GM23338 (cell line): ENCODE measurements at regions not wholly inside any gene's neighbourhood (a gene's known extent, or its start where the extent isn't known, plus 50 kb on each side); places are given as distances from the start of the nearest gene placed in this dataset.
A peak's percentile ranks its signal among the peaks of the same experiment; 100 is the strongest.

Experiments used
- ATAC-seq: fragments of 200-7000 bp; cut with Tn5 transposase; 3 replicates; pipeline ENCODE4 v1.9.1; 2020
- DNase-seq: peaks from one replicate; pipeline ENCODE4 v3.0.0-alpha.2; 2015; ENCODE audit warnings: low spot score
- H2AFZ ChIP-seq: fragments of 200-600 bp; sonication (generic); 2 replicates; pipeline ENCODE4 v1.8.0; 2016; ENCODE audit warnings: antibody characterized with exemption, mild to moderate bottlenecking, moderate library complexity
- H3F3A ChIP-seq: fragments of 200-600 bp; sonication (generic); replicated peaks from 2 replicates; pipeline ENCODE4 v1.8.0; 2017; ENCODE audit warnings: antibody characterized with exemption, mixed run types, low read depth
- H3K27ac ChIP-seq: fragments of 200-600 bp; sonication (generic); 2 replicates; pipeline ENCODE4 v1.6.1; 2016; ENCODE audit warnings: low read depth
- H3K27me3 ChIP-seq: fragments of 200-600 bp; sonication (generic); 2 replicates; pipeline ENCODE4 v1.8.0; 2016; ENCODE audit warnings: mild to moderate bottlenecking, mixed run types, moderate library complexity; ENCODE audit not compliant: insufficient read depth
- H3K36me3 ChIP-seq: fragments of 200-600 bp; sonication (generic); 2 replicates; pipeline ENCODE4 v1.8.0; 2016; ENCODE audit warnings: mild to moderate bottlenecking; ENCODE audit not compliant: insufficient read depth
- H3K4me1 ChIP-seq: fragments of 200-600 bp; sonication (generic); 2 replicates; pipeline ENCODE4 v1.8.0; 2016; ENCODE audit warnings: mild to moderate bottlenecking, moderate library complexity; ENCODE audit not compliant: insufficient read depth
- H3K4me2 ChIP-seq: fragments of 200-600 bp; sonication (generic); 2 replicates; pipeline ENCODE4 v1.7.1; 2017; ENCODE audit warnings: mixed run types
- H3K4me3 ChIP-seq: fragments of 200-600 bp; sonication (generic); 2 replicates; pipeline ENCODE4 v1.6.1; 2016; ENCODE audit warnings: mixed run types
- H3K79me2 ChIP-seq: fragments of 200-600 bp; sonication (generic); replicated peaks from 2 replicates; pipeline ENCODE4 v1.8.0; 2017; ENCODE audit warnings: mild to moderate bottlenecking; ENCODE audit not compliant: insufficient read depth
- H3K9me2 ChIP-seq: fragments of 200-600 bp; sonication (generic); 2 replicates; pipeline ENCODE4 v1.8.0; 2017; ENCODE audit not compliant: insufficient read depth
- H4K20me1 ChIP-seq: fragments of 200-600 bp; sonication (generic); replicated peaks from 2 replicates; pipeline ENCODE4 v1.8.0; 2017; ENCODE audit warnings: mild to moderate bottlenecking; ENCODE audit not compliant: insufficient read depth
- H3K27ac Mint-ChIP-seq: 2 replicates; pipeline ENCODE4 v1.8.0; 2020; ENCODE audit warnings: inconsistent platforms, mild to moderate bottlenecking, moderate library complexity, mixed read lengths
- H3K27me3 Mint-ChIP-seq: 3 replicates; pipeline ENCODE4 v1.8.0; 2022; ENCODE audit warnings: low read depth, mild to moderate bottlenecking, moderate library complexity, mixed read lengths, inconsistent platforms; ENCODE audit not compliant: insufficient read depth, poor library complexity
- H3K36me3 Mint-ChIP-seq: 3 replicates; pipeline ENCODE4 v1.8.0; 2021; ENCODE audit warnings: low read depth, mild to moderate bottlenecking, inconsistent platforms, moderate library complexity, mixed read lengths
- H3K4me1 Mint-ChIP-seq: 3 replicates; pipeline ENCODE4 v1.8.0; 2020; ENCODE audit warnings: mild to moderate bottlenecking, inconsistent platforms, mixed read lengths
- H3K4me3 Mint-ChIP-seq: 3 replicates; pipeline ENCODE4 v1.8.0; 2021; ENCODE audit warnings: moderate library complexity, mild to moderate bottlenecking, inconsistent platforms, mixed read lengths
- H3K9me3 Mint-ChIP-seq: 3 replicates; pipeline ENCODE4 v1.8.0; 2020; ENCODE audit warnings: moderate library complexity, mild to moderate bottlenecking, inconsistent platforms, mixed read lengths
- CREB1 ChIP-seq: fragments of 250-450 bp; sonication (Bioruptor Pico); IDR thresholded peaks from 2 replicates; pipeline ENCODE4 v1.5.0; 2020; ENCODE audit warnings: low read depth, mild to moderate bottlenecking, moderate library complexity
- CTCF ChIP-seq, 2 experiments: fragments of 200-600 bp in 1 of 2; sonication (generic) in 1 of 2; conservative IDR thresholded peaks; 2 replicates each; pipeline versions ENCODE4 v1.5.1 to v1.6.1; 2016 to 2017; ENCODE audit warnings: antibody characterized with exemption in 2 of 2, low read depth in 2 of 2, mild to moderate bottlenecking in 2 of 2, moderate library complexity in 1 of 2
- EZH2 ChIP-seq: fragments of 200-600 bp; sonication (generic); IDR thresholded peaks from one replicate; pipeline ENCODE4 v1.8.0; 2017; ENCODE audit warnings: antibody characterized with exemption, mild to moderate bottlenecking, low read depth; ENCODE audit not compliant: unreplicated experiment
- EZH2phosphoT487 ChIP-seq: fragments of 200-600 bp; sonication (generic); IDR thresholded peaks from one replicate; pipeline ENCODE4 v1.8.1; 2018; ENCODE audit warnings: antibody characterized with exemption; ENCODE audit not compliant: unreplicated experiment
- NANOG ChIP-seq: IDR thresholded peaks from 2 replicates; pipeline ENCODE4 v1.6.1; 2016; ENCODE audit warnings: antibody characterized with exemption, borderline replicate concordance
- REST ChIP-seq: IDR thresholded peaks from one replicate; pipeline ENCODE4 v1.6.1; 2018; ENCODE audit warnings: antibody characterized with exemption; ENCODE audit not compliant: unreplicated experiment
- STAT1 ChIP-seq: IDR thresholded peaks from one replicate; pipeline ENCODE4 v1.6.1; 2016; ENCODE audit warnings: antibody characterized with exemption; ENCODE audit not compliant: unreplicated experiment
- ZNF114 ChIP-seq: fragments of 250-450 bp; sonication (Bioruptor Pico); IDR thresholded peaks from 2 replicates; pipeline ENCODE4 v1.5.0; 2020; ENCODE audit warnings: mild to moderate bottlenecking, moderate library complexity
- ZNF331 ChIP-seq: fragments of 250-450 bp; sonication (Bioruptor Pico); IDR thresholded peaks from 2 replicates; pipeline ENCODE4 v1.5.0; 2020; ENCODE audit warnings: low read depth, mild to moderate bottlenecking, moderate library complexity
- ZNF462 ChIP-seq: fragments of 250-450 bp; sonication (Bioruptor Pico); IDR thresholded peaks from 2 replicates; pipeline ENCODE4 v1.5.0; 2020; ENCODE audit warnings: mild to moderate bottlenecking, moderate library complexity
- TF ChIP-seq, protein P1 (sequence below): IDR thresholded peaks from 2 replicates; pipeline ENCODE4 v1.6.1; 2016; ENCODE audit warnings: antibody characterized with exemption

GRCh38 chr4:159582685-159583084, 479.8 kb downstream of the RAPGEF2 start (continued):
- TF ChIP-seq EZH2 (no peak), CTCF (conservative IDR thresholded peaks at IDR 0.05; ENCODE audit: low read depth in 2 of 2) (no peak), REST (no peak), STAT1 (no peak), ZNF114 (no peak), ZNF331 (CRISPR knock-in tag) (no peak), NANOG (no peak), CREB1 (CRISPR knock-in tag) (no peak), EZH2phosphoT487 (no peak)

GRCh38 chr4:159592898-159593556, 490.1 kb downstream of the RAPGEF2 start:
- H3K27ac Mint-ChIP-seq: peak overlapping the region; percentile 50
- peaks cover 2% of the 10 kb centered on the region; the same call in 1 of the 3 replicates for H3K9me3 Mint-ChIP-seq
- Histone ChIP-seq H3K4me3 (no peak overlapping the region), H4K20me1 (no peaks in the 10 kb centered on the region), H3K9me2 (no peaks in the 10 kb centered on the region), H3K4me2 (peak overlapping the region; percentile 35; the same call in 1 of the 2 replicates), H3K27ac (0 out of 2 replicates have a peak overlapping the region, but pooled peaks have one; percentile 52), H3F3A (no peaks in the 10 kb centered on the region), H3K79me2 (no peaks in the 10 kb centered on the region), H3K4me1 (peaks cover 44% of the 10 kb centered on the region), H3K27me3 (no peaks in the 10 kb centered on the region), H3K36me3 (no peaks in the 10 kb centered on the region), H2AFZ (peak overlapping the region; percentile 4; the same call in 1 of the 2 replicates)
- no peaks in the 10 kb centered on the region for H3K36me3 Mint-ChIP-seq
- H3K4me3 Mint-ChIP-seq: no peak overlapping the region
- peaks cover 46% of the 10 kb centered on the region for H3K4me1 Mint-ChIP-seq
- H3K27me3 Mint-ChIP-seq: no peaks in the 10 kb centered on the region
- ATAC-seq (peak; percentile 65), DNase-seq (peak; percentile 9)
- TF ChIP-seq NANOG: no peak
- no peak for TF ChIP-seq ZNF462
- TF ChIP-seq, protein P1, sequence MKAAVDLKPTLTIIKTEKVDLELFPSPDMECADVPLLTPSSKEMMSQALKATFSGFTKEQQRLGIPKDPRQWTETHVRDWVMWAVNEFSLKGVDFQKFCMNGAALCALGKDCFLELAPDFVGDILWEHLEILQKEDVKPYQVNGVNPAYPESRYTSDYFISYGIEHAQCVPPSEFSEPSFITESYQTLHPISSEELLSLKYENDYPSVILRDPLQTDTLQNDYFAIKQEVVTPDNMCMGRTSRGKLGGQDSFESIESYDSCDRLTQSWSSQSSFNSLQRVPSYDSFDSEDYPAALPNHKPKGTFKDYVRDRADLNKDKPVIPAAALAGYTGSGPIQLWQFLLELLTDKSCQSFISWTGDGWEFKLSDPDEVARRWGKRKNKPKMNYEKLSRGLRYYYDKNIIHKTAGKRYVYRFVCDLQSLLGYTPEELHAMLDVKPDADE: no peak
